AG10803 (cell line): ENCODE measurements at regions not wholly inside any gene's neighbourhood (a gene's known extent, or its start where the extent isn't known, plus 50 kb on each side); places are given as distances from the start of the nearest gene placed in this dataset.
A peak's percentile ranks its signal among the peaks of the same experiment; 100 is the strongest.

Experiments
- DNase-seq: peaks from one replicate; pipeline ENCODE4 v3.0.0; 2010; ENCODE audit warnings: low read depth
- H3K4me3 ChIP-seq: 2 replicates; pipeline ENCODE4 v1.5.1; 2011; ENCODE audit warnings: mild to moderate bottlenecking, low read length, control low read depth
- TF ChIP-seq, protein P1 (sequence below): conservative IDR thresholded peaks from 2 replicates; pipeline ENCODE4 v1.5.1; 2011; ENCODE audit warnings: mild to moderate bottlenecking, low read length, control low read depth, inconsistent platforms

DNA sequence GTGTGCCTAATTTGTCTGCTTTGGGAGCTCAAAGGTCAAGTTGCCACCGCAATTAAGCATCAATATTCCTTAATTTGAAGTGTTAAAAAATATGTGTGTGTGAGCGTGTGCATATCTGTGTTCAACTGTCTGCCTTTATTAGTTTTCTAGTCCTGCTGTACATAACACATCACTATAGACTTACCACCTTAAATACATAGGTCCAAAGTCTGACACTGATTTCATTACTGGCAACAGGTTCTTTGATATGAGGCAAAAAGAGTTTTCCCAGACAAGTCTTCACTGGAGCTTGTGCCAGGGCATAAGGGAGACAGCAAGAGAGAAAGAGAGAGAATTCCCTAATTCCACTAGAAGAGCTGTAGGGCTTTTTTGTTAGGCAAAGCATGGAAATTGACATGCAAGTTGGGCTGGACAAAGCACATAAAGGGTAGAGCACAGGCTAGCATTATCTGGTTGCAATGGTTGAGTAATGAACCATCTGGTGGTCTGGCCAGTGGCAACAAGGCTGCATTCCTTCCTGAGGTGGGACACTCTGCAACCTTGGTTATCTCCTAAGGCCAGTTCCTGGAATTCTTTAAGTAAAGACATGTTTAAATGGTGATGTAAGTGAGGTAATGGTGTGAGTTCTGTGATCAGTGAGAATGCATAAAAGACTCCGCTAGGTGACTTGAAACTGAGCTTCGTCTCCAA, 457.2 kb upstream of the ADAMTS5 start:
- peak; percentile 88 for DNase-seq
- TF ChIP-seq, protein P1, sequence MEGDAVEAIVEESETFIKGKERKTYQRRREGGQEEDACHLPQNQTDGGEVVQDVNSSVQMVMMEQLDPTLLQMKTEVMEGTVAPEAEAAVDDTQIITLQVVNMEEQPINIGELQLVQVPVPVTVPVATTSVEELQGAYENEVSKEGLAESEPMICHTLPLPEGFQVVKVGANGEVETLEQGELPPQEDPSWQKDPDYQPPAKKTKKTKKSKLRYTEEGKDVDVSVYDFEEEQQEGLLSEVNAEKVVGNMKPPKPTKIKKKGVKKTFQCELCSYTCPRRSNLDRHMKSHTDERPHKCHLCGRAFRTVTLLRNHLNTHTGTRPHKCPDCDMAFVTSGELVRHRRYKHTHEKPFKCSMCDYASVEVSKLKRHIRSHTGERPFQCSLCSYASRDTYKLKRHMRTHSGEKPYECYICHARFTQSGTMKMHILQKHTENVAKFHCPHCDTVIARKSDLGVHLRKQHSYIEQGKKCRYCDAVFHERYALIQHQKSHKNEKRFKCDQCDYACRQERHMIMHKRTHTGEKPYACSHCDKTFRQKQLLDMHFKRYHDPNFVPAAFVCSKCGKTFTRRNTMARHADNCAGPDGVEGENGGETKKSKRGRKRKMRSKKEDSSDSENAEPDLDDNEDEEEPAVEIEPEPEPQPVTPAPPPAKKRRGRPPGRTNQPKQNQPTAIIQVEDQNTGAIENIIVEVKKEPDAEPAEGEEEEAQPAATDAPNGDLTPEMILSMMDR = no peak
- H3K4me3 ChIP-seq = no peak overlapping the region

DNA sequence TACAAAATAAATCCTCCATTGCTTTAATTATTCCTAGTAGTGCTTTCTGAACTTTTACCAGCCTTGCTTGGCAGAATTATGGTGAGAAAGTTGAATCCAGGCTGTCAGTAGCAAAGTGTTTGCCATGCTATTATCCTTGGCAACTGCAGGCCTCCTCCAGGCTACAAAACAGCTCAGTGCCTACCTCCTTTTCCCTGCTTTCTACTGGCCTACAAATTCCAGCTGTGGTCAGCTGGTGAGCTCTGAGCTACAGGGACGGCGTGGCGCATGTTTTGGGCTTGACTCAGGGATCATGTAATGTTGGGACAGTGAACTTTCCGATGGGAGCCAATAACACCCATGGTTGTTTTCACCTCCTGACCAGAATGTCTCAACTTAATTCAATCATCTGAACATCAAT, 456.1 kb upstream of the ADAMTS5 start:
- peak; percentile 99 for DNase-seq
- H3K4me3 ChIP-seq = no peak overlapping the region
- TF ChIP-seq, protein P1 = no peak

DNA sequence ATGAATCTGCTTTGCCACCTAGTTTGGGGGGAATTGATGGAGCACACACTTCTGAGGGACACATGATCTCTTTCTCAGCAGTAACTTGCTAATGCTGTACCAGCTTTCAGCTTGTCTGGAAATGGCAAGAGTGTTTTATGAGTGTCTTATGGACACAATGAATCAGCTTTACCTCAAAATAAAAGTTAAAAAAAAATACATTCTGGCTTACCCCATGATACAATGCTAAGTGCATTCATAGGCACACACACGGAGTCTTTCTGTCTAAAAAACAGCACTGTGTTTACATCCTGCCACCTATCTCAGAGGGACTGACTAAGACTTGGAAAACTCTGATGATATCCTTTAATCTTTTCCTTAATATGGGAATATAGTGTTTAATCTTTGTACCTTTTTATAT, 455.5 kb upstream of the ADAMTS5 start:
- no peak overlapping the region for H3K4me3 ChIP-seq
- TF ChIP-seq, protein P1 = no peak
- DNase-seq = peak; percentile 47

DNA sequence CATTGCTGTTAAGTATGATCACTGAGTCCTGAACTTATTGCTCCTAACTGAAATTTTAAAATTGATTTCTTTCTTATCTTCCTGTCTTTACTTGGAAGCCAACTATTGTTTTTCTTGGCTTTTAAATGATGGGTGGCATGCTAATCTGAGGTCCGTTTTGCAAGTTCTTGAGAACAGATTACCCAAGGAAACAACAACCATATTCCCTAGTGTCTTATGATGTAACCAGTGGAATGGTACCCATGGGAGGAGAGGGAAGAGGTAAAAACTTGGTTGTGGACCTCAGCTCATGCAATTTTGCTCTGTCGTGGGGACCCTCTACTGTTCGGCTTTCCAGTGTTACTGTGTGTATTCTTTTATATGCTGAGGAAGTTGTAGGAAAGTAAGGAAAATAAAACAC, 454.8 kb upstream of the ADAMTS5 start:
- DNase-seq = peak; percentile 57
- no peak overlapping the region for H3K4me3 ChIP-seq
- TF ChIP-seq, protein P1 = no peak

DNA sequence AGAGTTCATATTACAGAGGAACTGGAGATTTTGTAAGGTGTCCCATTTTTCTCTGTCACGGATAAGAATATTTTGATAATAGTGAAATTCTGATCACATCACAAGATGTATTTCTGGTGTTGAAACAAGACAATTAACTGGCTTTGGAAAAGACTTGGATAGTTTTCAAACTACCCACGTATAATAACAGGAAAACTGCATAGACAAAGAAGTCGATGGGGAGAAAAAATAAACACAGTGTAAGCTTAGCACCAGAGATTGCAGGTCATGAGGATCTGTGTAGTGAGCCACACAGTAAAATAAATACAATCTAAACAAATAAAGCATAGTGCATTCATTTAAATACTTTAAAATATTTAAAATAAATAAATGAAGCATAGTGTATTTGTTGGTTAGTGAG, 452.3 kb upstream of the ADAMTS5 start:
- TF ChIP-seq, protein P1 = no peak
- DNase-seq = no peak
- H3K4me3 ChIP-seq = no peak overlapping the region

DNA sequence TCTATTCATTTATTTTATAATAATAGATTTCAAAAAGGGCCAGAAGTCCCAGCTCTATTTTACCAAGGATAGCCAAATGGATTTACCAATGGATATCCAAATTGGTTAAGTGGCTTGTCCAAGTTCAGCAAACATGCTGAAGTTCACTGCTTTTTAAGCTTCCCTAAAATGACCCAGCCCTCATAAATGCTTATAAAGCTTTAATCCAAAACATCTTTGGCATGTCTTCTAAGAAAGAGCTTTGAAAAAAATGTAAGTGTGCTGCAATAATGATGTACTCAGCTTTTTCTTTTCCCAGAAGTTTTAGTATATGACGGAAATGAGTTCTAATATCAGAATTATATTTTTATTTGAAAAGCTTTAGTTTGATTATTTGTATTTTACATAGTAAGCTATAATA, 451.5 kb upstream of the ADAMTS5 start:
- DNase-seq = peak; percentile 51
- H3K4me3 ChIP-seq = no peak overlapping the region
- TF ChIP-seq, protein P1 = no peak

DNA sequence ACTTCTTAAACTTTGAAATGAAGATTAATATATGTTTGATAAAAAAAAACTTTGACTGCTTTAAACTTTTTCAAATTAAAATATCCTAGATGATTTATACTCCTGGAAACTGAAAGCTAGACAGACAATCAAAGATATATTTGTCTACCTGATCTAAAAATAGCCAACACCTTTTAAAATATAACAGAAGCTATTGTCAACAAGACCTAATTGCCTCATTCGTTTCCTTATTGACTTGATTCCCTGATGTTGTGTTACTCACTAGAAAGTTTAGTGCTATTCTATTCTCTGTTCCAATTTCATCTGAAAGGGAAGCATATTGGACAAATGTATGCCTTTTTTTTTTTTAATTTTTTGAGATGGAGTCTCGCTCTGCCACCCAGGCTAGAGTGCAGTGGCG, 445.6 kb upstream of the ADAMTS5 start:
- TF ChIP-seq, protein P1 = no peak
- no peak for DNase-seq
- H3K4me3 ChIP-seq = no peak overlapping the region
